ENCODE measurements at regions not wholly inside any gene's neighbourhood (a gene's known extent, or its start where the extent isn't known, plus 50 kb on each side); places are given as distances from the start of the nearest gene placed in this dataset.

DNA sequence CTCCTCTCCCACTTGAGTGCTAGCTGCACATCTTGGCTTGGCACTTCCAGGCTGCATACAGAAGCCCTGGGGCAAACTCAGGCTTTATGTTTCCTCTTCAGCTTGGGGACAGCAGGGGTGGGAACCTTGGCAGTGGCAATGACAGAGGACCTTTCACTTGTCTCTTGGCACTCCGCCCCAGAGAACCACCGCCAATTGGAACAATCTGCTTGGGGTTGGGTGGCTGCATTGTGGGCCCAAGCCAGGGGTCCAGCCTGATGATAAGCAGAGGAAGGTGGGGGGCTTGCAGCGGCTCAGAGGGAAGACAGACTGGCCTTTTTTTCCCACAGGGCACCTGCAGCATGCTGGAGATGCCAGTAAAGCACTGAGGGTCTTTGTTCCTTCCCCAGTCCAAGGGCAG is 179.0 kb upstream of the NMUR2 start:
- WGBS = 95% methylated on average over 3 of the region's 3 CpGs
- Histone ChIP-seq H3K36me3 (no peaks in the 10 kb centered on the region), H3K9me3 (peaks cover 0 to 14% (median 0%) of the 10 kb centered on the region in 4 donors), H3K27me3 (no peaks in the 10 kb centered on the region), H3K27ac (replicated peaks in 1 of 4) (no peak overlapping the region), H3K4me3 (no peak overlapping the region), H3K4me1 (no peaks in the 10 kb centered on the region)
- no peak for DNase-seq (ENCODE audit: extremely low spot score)
- intact Hi-C loops (cut with DNase I) = no loop called here
- TF ChIP-seq POLR2A (IDR thresholded peaks at IDR 0.05; ENCODE audit: low read depth) (no peak), POLR2AphosphoS5 (IDR thresholded peaks at IDR 0.05) (no peak), CTCF (IDR thresholded peaks at IDR 0.05) (no peak), EP300 (IDR thresholded peaks at IDR 0.05) (no peak)

DNA sequence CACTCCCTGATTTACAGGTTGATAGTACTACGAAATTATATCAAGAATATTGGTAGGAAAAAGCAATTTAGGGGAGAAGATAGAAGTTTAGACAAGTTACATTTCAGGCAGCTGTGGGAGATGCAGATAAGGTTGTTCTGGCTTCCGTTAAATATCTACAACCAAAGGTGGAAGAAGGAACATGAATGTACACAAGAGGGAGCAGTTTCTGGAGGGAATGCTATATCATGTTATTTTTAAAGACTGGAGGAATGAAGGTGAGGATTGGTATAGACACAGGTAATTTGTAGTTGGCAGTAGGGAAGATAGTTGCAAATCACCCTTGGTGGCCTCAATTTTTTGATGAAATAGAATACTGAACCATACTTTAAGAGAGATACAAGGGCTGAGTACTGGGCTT is 187.3 kb upstream of the NMUR2 start:
- intact Hi-C loops (cut with DNase I) = no loop called here
- Histone ChIP-seq H3K4me3 (no peak overlapping the region), H3K27me3 (no peaks in the 10 kb centered on the region), H3K36me3 (no peaks in the 10 kb centered on the region), H3K27ac (replicated peaks in 1 of 4) (no peak overlapping the region), H3K9me3 (peaks cover 0 to 4% (median 0%) of the 10 kb centered on the region in 4 donors), H3K4me1 (no peaks in the 10 kb centered on the region)
- DNase-seq (ENCODE audit: extremely low spot score) = no peak
- no peak for TF ChIP-seq POLR2A (IDR thresholded peaks at IDR 0.05; ENCODE audit: low read depth)
- TF ChIP-seq POLR2AphosphoS5 (IDR thresholded peaks at IDR 0.05) = no peak
- TF ChIP-seq EP300 (IDR thresholded peaks at IDR 0.05) = no peak
- no peak for TF ChIP-seq CTCF (IDR thresholded peaks at IDR 0.05)
- 70% methylated on average over 2 of the region's 2 CpGs for WGBS

GRCh38 chr5:152593388-152593787 is 188.3 kb upstream of the NMUR2 start:
- Histone ChIP-seq H3K9me3 (no peaks in the 10 kb centered on the region), H3K27me3 (no peaks in the 10 kb centered on the region), H3K27ac (replicated peaks in 1 of 4) (no peak overlapping the region), H3K36me3 (no peaks in the 10 kb centered on the region), H3K4me3 (no peak overlapping the region), H3K4me1 (no peaks in the 10 kb centered on the region)
- TF ChIP-seq CTCF (IDR thresholded peaks at IDR 0.05) (no peak), POLR2A (IDR thresholded peaks at IDR 0.05; ENCODE audit: low read depth) (no peak), EP300 (IDR thresholded peaks at IDR 0.05) (no peak), POLR2AphosphoS5 (IDR thresholded peaks at IDR 0.05) (no peak)
- DNase-seq (ENCODE audit: extremely low spot score) = no peak
- intact Hi-C loops (cut with DNase I) = no loop called here
- WGBS = 100% methylated on average over 1 of the region's 1 CpG

DNA sequence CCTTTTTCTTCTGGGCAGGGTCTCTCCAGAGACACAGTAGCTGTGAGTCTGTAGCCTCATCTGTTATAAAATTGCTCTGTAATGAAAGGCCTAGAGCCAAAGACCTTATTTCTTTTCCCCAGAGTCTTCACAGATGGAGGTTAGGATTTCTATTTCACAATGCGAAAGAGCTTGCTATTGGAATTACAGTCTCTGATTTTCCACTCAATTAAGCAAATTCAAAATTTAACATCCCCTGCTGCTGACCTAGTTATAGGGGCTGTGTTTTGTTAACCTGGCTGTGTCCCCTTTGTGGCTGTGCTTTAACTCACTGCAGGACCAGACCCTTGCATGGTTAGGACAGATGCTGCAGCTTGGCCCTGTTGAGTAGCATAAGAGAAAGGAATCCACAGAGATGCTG is 190.3 kb upstream of the NMUR2 start:
- H3K4me3 ChIP-seq = no peak overlapping the region
- no peaks in the 10 kb centered on the region for H3K4me1 ChIP-seq
- intact Hi-C loops (cut with DNase I) = no loop called here
- H3K27ac ChIP-seq (replicated peaks in 1 of 4) = no peak overlapping the region
- H3K27me3 ChIP-seq = no peaks in the 10 kb centered on the region
- H3K36me3 ChIP-seq = no peaks in the 10 kb centered on the region
- no peaks in the 10 kb centered on the region for H3K9me3 ChIP-seq
- WGBS = 86% methylated on average over 1 of the region's 1 CpG
- TF ChIP-seq POLR2AphosphoS5 (IDR thresholded peaks at IDR 0.05) (no peak), POLR2A (IDR thresholded peaks at IDR 0.05; ENCODE audit: low read depth) (no peak)
- no peak for DNase-seq (ENCODE audit: extremely low spot score)

DNA sequence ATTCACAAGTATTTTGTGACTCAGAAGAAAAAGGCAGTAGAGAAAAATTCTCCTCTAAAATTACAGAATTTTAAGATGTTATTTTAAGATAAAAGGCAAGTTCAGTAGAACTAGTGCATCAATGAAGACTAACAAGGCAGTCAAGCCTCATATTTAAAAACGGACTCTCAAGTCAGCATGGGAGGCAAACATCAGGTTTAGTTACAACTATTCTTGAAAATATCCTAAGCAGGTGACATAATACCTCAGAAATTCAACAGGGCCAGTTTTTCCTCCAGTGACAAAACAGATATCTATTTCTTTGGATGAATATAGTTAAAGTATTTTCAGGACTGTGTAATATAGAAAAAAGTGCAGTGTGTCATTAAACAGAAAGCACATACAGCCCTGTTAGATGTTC is 194.0 kb upstream of the NMUR2 start:
- no peak for DNase-seq (ENCODE audit: extremely low spot score)
- Histone ChIP-seq H3K4me1 (no peaks in the 10 kb centered on the region), H3K27ac (replicated peaks in 1 of 4) (no peak overlapping the region), H3K4me3 (no peak overlapping the region), H3K27me3 (no peaks in the 10 kb centered on the region), H3K9me3 (no peaks in the 10 kb centered on the region), H3K36me3 (no peaks in the 10 kb centered on the region)
- intact Hi-C loops (cut with DNase I) = no loop called here
- WGBS = 87% methylated on average over 1 of the region's 1 CpG
- TF ChIP-seq CTCF (IDR thresholded peaks at IDR 0.05) (no peak), POLR2A (IDR thresholded peaks at IDR 0.05; ENCODE audit: low read depth) (no peak), EP300 (IDR thresholded peaks at IDR 0.05) (no peak), POLR2AphosphoS5 (IDR thresholded peaks at IDR 0.05) (no peak)
